HCT116 (cell line): ENCODE measurements at regions not wholly inside any gene's neighbourhood (a gene's known extent, or its start where the extent isn't known, plus 50 kb on each side); places are given as distances from the start of the nearest gene placed in this dataset.

ENCODE experiments used
- ATAC-seq: fragments of 200-7000 bp; cut with Tn5 transposase; 2 replicates; pipeline ENCODE4 v1.9.1; 2020; ENCODE audit warnings: mild to moderate bottlenecking, moderate library complexity
- BruUV-seq: library from RNA; stranded (reverse); fragments of 400-500 nt; replicated peaks from 2 replicates; lab custom pipeline; 2021; lab: Mats Ljungman, UMichigan
- CTCF ChIA-PET: fragments of 300-600 bp; sonication (Branson Sonifier 250); formaldehyde crosslinking; loops from one replicate; lab custom pipeline; 2021; ENCODE audit warnings: antibody characterized with exemption; lab: Charles Lee
- POLR2A ChIA-PET: fragments of 300-600, 350-600 bp; sonication (Branson Sonifier 250); formaldehyde crosslinking; loops from one replicate; lab custom pipeline; 2021; ENCODE audit warnings: antibody characterized with exemption; lab: Charles Lee
- RAD21 ChIA-PET, 2 experiments: fragments of 300-600 bp; sonication (Branson Sonifier 250); formaldehyde crosslinking; loops; one replicate each; lab custom pipeline; 2023; ENCODE audit warnings: low total read pairs in 2 of 2; ENCODE audit not compliant: uncharacterized antibody in 2 of 2, unreplicated experiment in 2 of 2, low non-redundant PET in 1 of 2; lab: Charles Lee
- DNase-seq: peaks from one replicate; pipeline ENCODE4 v3.0.0-alpha.2; 2010; ENCODE audit warnings: low read depth, low spot score
- H2AFZ ChIP-seq: fragments of 200-600 bp; shearing (Covaris generic), sonication (generic); 2 replicates; pipeline ENCODE4 v1.6.1; 2017; ENCODE audit warnings: low read depth, mixed run types, mixed read lengths, antibody characterized with exemption, low read length; ENCODE audit not compliant: poor library complexity, severe bottlenecking
- H3K27ac ChIP-seq: 2 replicates; pipeline ENCODE4 v1.5.1; 2012; ENCODE audit warnings: low read depth, low read length
- H3K27me3 ChIP-seq: fragments of 200-600 bp; sonication (generic); 2 replicates; pipeline ENCODE4 v1.6.1; 2016; ENCODE audit warnings: mixed run types, low read length, mixed read lengths; ENCODE audit not compliant: insufficient read depth
- H3K36me3 ChIP-seq, 2 experiments: fragments of 200-500 bp in 1 of 2; fragments of 200-600 bp in 1 of 2; sonication (Bioruptor generic) in 1 of 2; sonication (generic) in 1 of 2; 2 replicates each; pipeline versions ENCODE4 v1.5.1 to v1.6.1; 2014 to 2016; ENCODE audit warnings: low read length in 2 of 2, inconsistent platforms in 1 of 2, mixed read lengths in 1 of 2, mixed run types in 1 of 2; ENCODE audit not compliant: insufficient read depth in 2 of 2, control insufficient read depth in 1 of 2
- H3K4me1 ChIP-seq, 2 experiments: fragments of 200-600 bp in 1 of 2; sonication (generic) in 1 of 2; 2 replicates each; pipeline versions ENCODE4 v1.5.1 to v1.6.1; 2012 to 2017; ENCODE audit warnings: low read length in 2 of 2, inconsistent platforms in 1 of 2, mild to moderate bottlenecking in 1 of 2, mixed read lengths in 1 of 2, mixed run types in 1 of 2, moderate library complexity in 1 of 2; ENCODE audit not compliant: insufficient read depth in 2 of 2, control insufficient read depth in 1 of 2
- H3K4me2 ChIP-seq: fragments of 200-600 bp; sonication (generic); 2 replicates; pipeline ENCODE4 v1.6.1; 2017; ENCODE audit warnings: mixed run types, low read length, mixed read lengths
- H3K4me3 ChIP-seq, 2 experiments: fragments of 200-600 bp in 1 of 2; sonication (generic) in 1 of 2; replicated peaks in 1 of 2; 2 replicates each; pipeline ENCODE4 v1.5.1; 2011 to 2016; ENCODE audit warnings: low read length in 2 of 2, control low read depth in 1 of 2, low read depth in 1 of 2, mild to moderate bottlenecking in 1 of 2, mixed read lengths in 1 of 2, mixed run types in 1 of 2
- H3K79me2 ChIP-seq: fragments of 200-600 bp; sonication (generic); 2 replicates; pipeline ENCODE4 v1.6.1; 2017; ENCODE audit warnings: mild to moderate bottlenecking, mixed run types, low read length, moderate library complexity, mixed read lengths; ENCODE audit not compliant: insufficient read depth
- H3K9ac ChIP-seq: fragments of 200-600 bp; sonication (generic); 2 replicates; pipeline ENCODE4 v1.6.1; 2016; ENCODE audit warnings: low read length, mixed read lengths
- H3K9me2 ChIP-seq: fragments of 200-600 bp; sonication (generic), shearing (Covaris generic); 2 replicates; pipeline ENCODE4 v1.6.1; 2017; ENCODE audit warnings: mixed run types, mild to moderate bottlenecking, moderate library complexity; ENCODE audit not compliant: insufficient read depth
- H3K9me3 ChIP-seq, 2 experiments: fragments of 200-500 bp in 1 of 2; fragments of 200-600 bp in 1 of 2; sonication (Bioruptor generic) in 1 of 2; sonication (generic) in 1 of 2; 2 replicates each; pipeline ENCODE4 v1.6.1; 2014 to 2017; ENCODE audit warnings: low read length in 2 of 2, mixed read lengths in 2 of 2, inconsistent platforms in 1 of 2, low read depth in 1 of 2, mild to moderate bottlenecking in 1 of 2, mixed run types in 1 of 2, moderate library complexity in 1 of 2; ENCODE audit not compliant: control insufficient read depth in 1 of 2, insufficient read depth in 1 of 2
- H4K20me1 ChIP-seq: fragments of 200-600 bp; sonication (generic), shearing (Covaris generic); 2 replicates; pipeline ENCODE4 v1.6.1; 2017; ENCODE audit warnings: mixed run types, mild to moderate bottlenecking, moderate library complexity; ENCODE audit not compliant: insufficient read depth
- CEBPB ChIP-seq: IDR thresholded peaks from 2 replicates; pipeline ENCODE4 v1.6.1; 2012; ENCODE audit warnings: low read depth
- CTCF ChIP-seq, 3 experiments: fragments of 200-600 bp in 1 of 3; sonication (generic) in 1 of 3; IDR thresholded peaks in 2 of 3; conservative IDR thresholded peaks in 1 of 3; 2 replicates each; pipeline ENCODE4 v1.5.1; 2012 to 2017; ENCODE audit warnings: low read depth in 2 of 3, low read length in 2 of 3, antibody characterized with exemption in 1 of 3, borderline replicate concordance in 1 of 3, control low read depth in 1 of 3, mild to moderate bottlenecking in 1 of 3, mixed read lengths in 1 of 3, mixed run types in 1 of 3, moderate library complexity in 1 of 3; ENCODE audit not compliant: insufficient read depth in 1 of 3
- EZH2 ChIP-seq: fragments of 200-600 bp; sonication (generic); IDR thresholded peaks from 2 replicates; pipeline ENCODE4 v1.6.1; 2017; ENCODE audit warnings: antibody characterized with exemption, mixed run types
- EZH2phosphoT487 ChIP-seq: fragments of 200-600 bp; IDR thresholded peaks from 2 replicates; pipeline ENCODE4 v1.6.1; 2018; ENCODE audit warnings: antibody characterized with exemption, borderline replicate concordance
- FOSL1 ChIP-seq: IDR thresholded peaks from 2 replicates; pipeline ENCODE4 v1.6.1; 2012; ENCODE audit warnings: low read depth
- JUND ChIP-seq: IDR thresholded peaks from 2 replicates; pipeline ENCODE4 v1.6.1; 2012
- POLR2A ChIP-seq: IDR thresholded peaks from 2 replicates; pipeline ENCODE4 v1.7.0; 2011; ENCODE audit warnings: borderline replicate concordance; ENCODE audit not compliant: insufficient read depth, insufficient read length; ENCODE audit errors: extremely low read depth
- RAD21 ChIP-seq: IDR thresholded peaks from 2 replicates; pipeline ENCODE4 v1.6.1; 2012; ENCODE audit warnings: low read depth, mild to moderate bottlenecking
- REST ChIP-seq: IDR thresholded peaks from 2 replicates; pipeline ENCODE4 v1.6.1; 2012; ENCODE audit warnings: low read depth
- SP1 ChIP-seq: IDR thresholded peaks from 2 replicates; pipeline ENCODE4 v1.6.1; 2012; ENCODE audit warnings: low read depth
- SRF ChIP-seq: IDR thresholded peaks from 2 replicates; pipeline ENCODE4 v1.6.1; 2012; ENCODE audit warnings: low read depth
- TCF7L2 ChIP-seq: IDR thresholded peaks from 2 replicates; pipeline ENCODE4 v1.7.0; 2011; ENCODE audit warnings: borderline replicate concordance, inconsistent platforms; ENCODE audit not compliant: insufficient read depth, insufficient read length; ENCODE audit errors: extremely low read depth
- YY1 ChIP-seq: IDR thresholded peaks from 2 replicates; pipeline ENCODE4 v1.6.1; 2011; ENCODE audit warnings: low read length, low read depth, moderate library complexity, mild to moderate bottlenecking; ENCODE audit not compliant: insufficient replicate concordance; ENCODE audit errors: extremely low read depth
- ZBTB33 ChIP-seq: IDR thresholded peaks from 2 replicates; pipeline ENCODE4 v1.6.1; 2011; ENCODE audit warnings: mild to moderate bottlenecking, low read length, moderate library complexity; ENCODE audit not compliant: insufficient replicate concordance; ENCODE audit errors: extremely low read depth
- ZFX ChIP-seq: fragments of 450-650 bp; IDR thresholded peaks from 2 replicates; pipeline ENCODE4 v1.6.1; 2017
- ZNF274 ChIP-seq: fragments of 200-500 bp; sonication (Bioruptor generic); IDR thresholded peaks from 2 replicates; pipeline ENCODE4 v1.6.1; 2014; ENCODE audit warnings: mild to moderate bottlenecking, low read depth, low read length, inconsistent platforms
- intact Hi-C: fragments of 100-400 bp; cut with micrococcal nuclease; formaldehyde crosslinking; loops from 2 replicates; pipeline ENCODE4 v1.10.0; 2022

GRCh38 chr9:101860920-101861319 is 122.5 kb upstream of the GRIN3A start:
- no peak overlapping the region for H3K4me2 ChIP-seq
- no peak overlapping the region for H2AFZ ChIP-seq
- RAD21 ChIA-PET = no interaction called here
- H3K9me2 ChIP-seq = no peaks in the 10 kb centered on the region
- no peak overlapping the region for H3K27ac ChIP-seq
- no peaks in the 10 kb centered on the region for H3K36me3 ChIP-seq
- DNase-seq (no peak), ATAC-seq (no peak)
- no peak overlapping the region for H3K9ac ChIP-seq
- no TSS peak for BruUV-seq
- no peaks in the 10 kb centered on the region for H3K4me1 ChIP-seq
- H3K27me3 ChIP-seq = no peaks in the 10 kb centered on the region
- H3K79me2 ChIP-seq = no peaks in the 10 kb centered on the region
- TF ChIP-seq REST (no peak), CEBPB (no peak), EZH2 (no peak), YY1 (no peak), POLR2A (no peak), SP1 (no peak), TCF7L2 (no peak), ZFX (no peak), JUND (no peak), RAD21 (no peak), FOSL1 (no peak), SRF (no peak), CTCF (IDR thresholded peaks at IDR 0.05 in 2 of 3, conservative IDR thresholded peaks at IDR 0.05 in 1 of 3; ENCODE audit: borderline replicate concordance in 1 of 3, insufficient read depth in 1 of 3, low read depth in 2 of 3, low read length in 2 of 3) (no peak), ZBTB33 (no peak), EZH2phosphoT487 (no peak), ZNF274 (no peak)
- no peaks in the 10 kb centered on the region for H4K20me1 ChIP-seq
- intact Hi-C loops = no loop called here
- H3K9me3 ChIP-seq = no peaks in the 10 kb centered on the region
- POLR2A ChIA-PET = no interaction called here
- CTCF ChIA-PET = no interaction called here
- H3K4me3 ChIP-seq = no peak overlapping the region
